Testis (tissue), 2 donors: ENCODE measurements at regions not wholly inside any gene's neighbourhood (a gene's known extent, or its start where the extent isn't known, plus 50 kb on each side); places are given as distances from the start of the nearest gene placed in this dataset.
"Not testable (repeated sequence)": the region's sequence is repeated elsewhere in the genome, so short reads cannot be mapped to it uniquely, and the experiment has no call there.

Experiments
- DNase-seq: peaks from one replicate; pipeline ENCODE4 v3.0.0-alpha.2; 2019
- H3K27ac ChIP-seq, 2 donors: fragments of 200-600 bp; sonication (generic); one replicate each; pipeline ENCODE4 v1.5.1; 2019
- H3K27me3 ChIP-seq: fragments of 200-600 bp; sonication (generic); one replicate; pipeline ENCODE4 v1.5.1; 2019
- H3K36me3 ChIP-seq: fragments of 200-600 bp; sonication (generic); one replicate; pipeline ENCODE4 v1.5.1; 2017; ENCODE audit warnings: low read depth; ENCODE audit errors: missing control alignments
- H3K4me1 ChIP-seq: fragments of 200-600 bp; sonication (generic); one replicate; pipeline ENCODE4 v1.5.1; 2019
- H3K4me3 ChIP-seq, 2 donors: fragments of 200-600 bp; sonication (generic); one replicate each; pipeline ENCODE4 v1.5.1; 2017 to 2019
- H3K9me3 ChIP-seq: fragments of 200-600 bp; sonication (generic); one replicate; pipeline ENCODE4 v1.5.1; 2017
- POLR2A ChIP-seq: fragments of 450-650 bp; IDR thresholded peaks from one replicate; pipeline ENCODE4 v1.6.1; 2017; ENCODE audit warnings: antibody characterized with exemption, mild to moderate bottlenecking, moderate library complexity
- WGBS, 2 donors: methylation state at CpG; one replicate each; pipeline ENCODE4 v1.1.5; 2018; 5-methylcytosine and 5-hydroxymethylcytosine counted together
- intact Hi-C: fragments of 100-400 bp; cut with DNase I; formaldehyde crosslinking; loops from one replicate; pipeline ENCODE4 v1.15.1; 2023; ENCODE audit warnings: low total_unique reads
- TF ChIP-seq, protein P1 (sequence below), 3 experiments: fragments of 450-650 bp in 2 of 3; fragments of 200-600 bp in 1 of 3; sonication (generic) in 1 of 3; IDR thresholded peaks; one replicate each; pipeline ENCODE4 v1.5.1; 2016 to 2019; ENCODE audit warnings: antibody characterized with exemption in 3 of 3, mild to moderate bottlenecking in 2 of 3, moderate library complexity in 1 of 3

DNA sequence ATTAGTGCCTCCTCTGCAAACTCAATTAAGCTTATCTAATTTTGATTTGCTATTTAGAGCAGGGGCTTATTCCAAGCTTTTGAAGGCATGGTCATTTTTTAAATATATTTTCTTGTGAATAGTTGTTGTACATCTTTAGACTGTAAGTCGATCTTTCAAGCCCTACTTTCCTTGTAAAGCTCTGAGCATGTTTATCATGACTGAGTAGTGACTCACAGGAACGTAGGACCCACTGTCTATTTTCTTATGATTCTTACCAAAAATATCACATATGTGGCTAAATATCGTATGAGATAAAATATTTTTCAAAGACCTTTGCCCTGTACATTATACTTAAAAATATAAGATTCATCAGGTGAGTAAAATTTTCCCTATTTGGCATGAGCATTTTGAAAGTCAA lies 440.4 kb upstream of the GRIN3A start:
- no peak overlapping the region for H3K4me3 ChIP-seq
- intact Hi-C loops = no loop called here
- H3K27ac ChIP-seq = no peak overlapping the region
- H3K36me3 ChIP-seq = no peaks in the 10 kb centered on the region
- no peaks in the 10 kb centered on the region for H3K4me1 ChIP-seq
- no peak for DNase-seq
- no peaks in the 10 kb centered on the region for H3K9me3 ChIP-seq
- TF ChIP-seq POLR2A = no peak
- TF ChIP-seq, protein P1, sequence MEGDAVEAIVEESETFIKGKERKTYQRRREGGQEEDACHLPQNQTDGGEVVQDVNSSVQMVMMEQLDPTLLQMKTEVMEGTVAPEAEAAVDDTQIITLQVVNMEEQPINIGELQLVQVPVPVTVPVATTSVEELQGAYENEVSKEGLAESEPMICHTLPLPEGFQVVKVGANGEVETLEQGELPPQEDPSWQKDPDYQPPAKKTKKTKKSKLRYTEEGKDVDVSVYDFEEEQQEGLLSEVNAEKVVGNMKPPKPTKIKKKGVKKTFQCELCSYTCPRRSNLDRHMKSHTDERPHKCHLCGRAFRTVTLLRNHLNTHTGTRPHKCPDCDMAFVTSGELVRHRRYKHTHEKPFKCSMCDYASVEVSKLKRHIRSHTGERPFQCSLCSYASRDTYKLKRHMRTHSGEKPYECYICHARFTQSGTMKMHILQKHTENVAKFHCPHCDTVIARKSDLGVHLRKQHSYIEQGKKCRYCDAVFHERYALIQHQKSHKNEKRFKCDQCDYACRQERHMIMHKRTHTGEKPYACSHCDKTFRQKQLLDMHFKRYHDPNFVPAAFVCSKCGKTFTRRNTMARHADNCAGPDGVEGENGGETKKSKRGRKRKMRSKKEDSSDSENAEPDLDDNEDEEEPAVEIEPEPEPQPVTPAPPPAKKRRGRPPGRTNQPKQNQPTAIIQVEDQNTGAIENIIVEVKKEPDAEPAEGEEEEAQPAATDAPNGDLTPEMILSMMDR (IDR thresholded peaks at IDR 0.05) = no peak
- WGBS, 2 donors = 71 to 82% methylated on average over 3 of the region's 3 CpGs
- no peaks in the 10 kb centered on the region for H3K27me3 ChIP-seq

DNA sequence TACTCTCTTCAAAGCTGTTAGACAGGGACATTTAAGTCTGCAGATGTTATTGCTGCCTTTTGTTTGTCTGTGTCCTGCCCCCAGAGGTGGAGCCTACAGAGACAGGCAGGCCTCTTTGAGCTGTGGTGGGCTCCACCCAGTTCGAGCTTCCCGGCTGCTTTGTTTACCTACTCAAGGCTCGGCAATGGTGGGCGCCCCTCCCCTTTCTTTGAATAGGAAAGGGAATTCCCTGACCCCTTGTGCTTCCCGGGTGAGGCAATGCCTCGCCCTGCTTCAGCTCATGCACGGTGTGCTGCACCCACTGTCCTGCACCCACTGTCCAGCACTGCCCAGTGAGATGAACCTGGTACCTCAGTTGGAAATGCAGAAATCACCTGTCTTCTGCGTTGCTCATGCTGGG lies 435.8 kb upstream of the GRIN3A start:
- H3K4me1 ChIP-seq, intact Hi-C loops, H3K27me3 ChIP-seq, H3K4me3 ChIP-seq, H3K27ac ChIP-seq, DNase-seq, H3K9me3 ChIP-seq, H3K36me3 ChIP-seq: not testable (repeated sequence)
- whole genome bisulfite sequencing, 2 donors = 95 to 98% methylated on average over 8 of the region's 8 CpGs

DNA sequence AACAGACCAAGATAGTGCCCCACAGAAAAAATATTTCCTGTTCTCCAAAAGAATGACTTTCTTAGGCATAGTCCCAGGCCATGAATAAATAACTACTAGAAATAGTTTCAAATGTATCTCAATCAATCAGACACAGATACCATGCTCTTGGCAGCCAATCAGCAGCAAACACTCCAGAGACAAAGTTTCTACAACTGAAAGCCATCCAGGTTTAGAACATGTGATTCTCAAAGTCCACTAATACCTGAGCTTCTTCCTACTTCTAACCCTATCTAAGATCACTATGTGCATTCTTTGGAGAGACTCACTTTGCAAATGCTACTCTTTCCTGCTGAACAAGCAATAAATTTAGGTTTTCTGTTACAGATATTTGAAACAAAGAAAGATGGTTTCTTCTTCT lies 425.8 kb upstream of the GRIN3A start:
- no peaks in the 10 kb centered on the region for H3K4me1 ChIP-seq
- DNase-seq = no peak
- intact Hi-C loops = no loop called here
- H3K4me3 ChIP-seq = no peak overlapping the region
- H3K27ac ChIP-seq = no peak overlapping the region
- H3K36me3 ChIP-seq = no peaks in the 10 kb centered on the region
- no peak for TF ChIP-seq POLR2A
- TF ChIP-seq, protein P1 (IDR thresholded peaks at IDR 0.05) = no peak
- H3K9me3 ChIP-seq = no peaks in the 10 kb centered on the region
- no peaks in the 10 kb centered on the region for H3K27me3 ChIP-seq

DNA sequence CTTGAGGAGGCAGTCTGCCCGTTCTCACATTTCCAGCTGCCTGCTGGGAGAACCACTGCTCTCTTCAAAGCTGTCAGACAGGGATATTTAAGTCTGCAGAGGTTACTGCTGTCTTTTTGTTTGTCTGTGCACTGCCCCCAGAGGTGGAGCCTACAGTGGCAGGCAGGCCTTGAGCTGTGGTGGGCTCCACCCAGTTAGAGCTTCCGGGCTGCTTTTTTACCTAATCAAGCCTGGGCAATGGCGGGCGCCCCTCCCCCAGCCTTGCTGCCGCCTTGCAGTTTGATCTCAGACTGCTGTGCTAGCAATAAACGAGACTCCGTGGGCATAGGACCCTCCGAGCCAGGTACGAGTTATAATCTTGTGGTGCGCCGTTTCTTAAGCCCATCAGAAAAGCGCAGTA lies 414.6 kb upstream of the GRIN3A start:
- DNase-seq, H3K36me3 ChIP-seq, H3K4me1 ChIP-seq, H3K27ac ChIP-seq, H3K27me3 ChIP-seq, H3K4me3 ChIP-seq, intact Hi-C loops, H3K9me3 ChIP-seq: not testable (repeated sequence)
- WGBS, 2 donors = 80 to 82% methylated on average over 7 to 11 of the region's 12 CpGs

DNA sequence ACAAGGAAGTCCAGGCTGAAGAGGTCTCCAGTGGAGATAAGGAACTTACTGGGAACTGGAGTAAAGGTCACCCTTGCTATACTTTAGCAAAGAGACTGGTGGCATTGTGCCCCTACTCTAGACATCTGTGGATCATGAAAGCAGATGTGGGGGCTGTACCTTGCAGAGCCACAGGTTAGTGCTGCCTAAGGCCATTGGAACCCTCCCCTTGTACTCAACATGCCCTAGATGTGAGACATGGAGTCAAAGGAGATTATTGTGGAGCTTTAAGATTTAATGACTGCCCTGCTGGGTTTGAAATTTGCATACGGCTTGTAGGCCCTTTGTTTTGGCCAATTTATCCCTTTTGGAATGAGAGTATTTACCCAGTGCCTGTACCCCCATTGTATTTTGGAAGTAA lies 397.3 kb upstream of the GRIN3A start:
- Histone ChIP-seq H3K27me3 (no peaks in the 10 kb centered on the region), H3K27ac (no peak overlapping the region), H3K36me3 (no peaks in the 10 kb centered on the region), H3K4me3 (no peak overlapping the region), H3K9me3 (no peaks in the 10 kb centered on the region), H3K4me1 (no peaks in the 10 kb centered on the region)
- no peak for TF ChIP-seq POLR2A
- TF ChIP-seq, protein P1 (IDR thresholded peaks at IDR 0.05) = no peak
- DNase-seq = no peak
- WGBS, 2 donors = 73 to 96% methylated on average over 1 of the region's 1 CpG
- intact Hi-C loops = no loop called here

DNA sequence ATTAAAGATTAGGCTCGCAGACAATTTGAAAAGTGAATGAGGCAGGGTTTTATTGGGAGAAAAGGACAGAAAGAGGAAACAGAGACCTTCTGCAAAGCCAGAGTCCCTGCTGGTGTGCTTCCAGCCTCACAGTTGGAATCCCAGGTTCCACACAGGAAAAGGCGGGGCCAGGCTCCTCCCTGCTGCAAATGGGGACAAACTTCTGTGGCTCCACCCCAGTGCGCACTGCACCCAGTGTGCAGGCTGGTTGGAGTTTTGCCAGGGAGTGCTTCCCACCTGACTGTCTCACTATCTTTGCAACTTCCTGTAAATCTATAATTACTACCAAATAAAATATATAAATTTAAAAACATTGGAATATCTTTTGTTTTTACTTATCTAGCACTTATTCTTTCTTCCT lies 386.0 kb upstream of the GRIN3A start:
- TF ChIP-seq, protein P1 (IDR thresholded peaks at IDR 0.05) = no peak
- TF ChIP-seq POLR2A = no peak
- DNase-seq = peak; percentile 83
- 47 to 62% methylated on average over 3 of the region's 3 CpGs for WGBS, 2 donors

More for the DNA sequence above, 386.0 kb upstream of the GRIN3A start:
- H3K4me3 ChIP-seq = no peak overlapping the region
- peaks cover 4% of the 10 kb centered on the region for H3K4me1 ChIP-seq
- no peaks in the 10 kb centered on the region for H3K36me3 ChIP-seq
- intact Hi-C loops = no loop called here
- H3K27ac ChIP-seq = no peak overlapping the region
- H3K27me3 ChIP-seq = no peaks in the 10 kb centered on the region
- no peaks in the 10 kb centered on the region for H3K9me3 ChIP-seq
